K562 (cell line): ENCODE measurements at regions not wholly inside any gene's neighbourhood (a gene's known extent, or its start where the extent isn't known, plus 50 kb on each side); places are given as distances from the start of the nearest gene placed in this dataset.

Experiments used
- ARNT ChIP-seq, 2 experiments: fragments of 450-650 bp; IDR thresholded peaks; 2 replicates each; pipeline ENCODE4 v1.6.1; 2016; ENCODE audit warnings: mild to moderate bottlenecking in 1 of 2
- NCOA2 ChIP-seq, 2 experiments: fragments of 450-650 bp; IDR thresholded peaks; 2 replicates each; pipeline ENCODE4 v1.6.1; 2018; ENCODE audit warnings: mild to moderate bottlenecking in 2 of 2, moderate library complexity in 1 of 2; ENCODE audit not compliant: partially characterized antibody in 2 of 2
- NCOR1 ChIP-seq: fragments of 450-650 bp; IDR thresholded peaks from 2 replicates; pipeline ENCODE4 v1.6.1; 2016; ENCODE audit warnings: mild to moderate bottlenecking, moderate library complexity
- NFXL1 ChIP-seq: fragments of 450-650 bp; formaldehyde crosslinking; IDR thresholded peaks from 2 replicates; pipeline ENCODE4 v1.4.0; 2021; ENCODE audit warnings: mild to moderate bottlenecking
- PHB2 ChIP-seq: fragments of 450-650 bp; IDR thresholded peaks from 2 replicates; pipeline ENCODE4 v1.6.1; 2017; ENCODE audit warnings: low read depth
- SIRT6 ChIP-seq: IDR thresholded peaks from one replicate; pipeline ENCODE4 v1.6.1; 2012; ENCODE audit warnings: low read depth, mild to moderate bottlenecking, control low read depth, inconsistent platforms, low read length, moderate library complexity
- SMARCA4 ChIP-seq: fragments of 450-650 bp; IDR thresholded peaks from 2 replicates; pipeline ENCODE4 v1.6.1; 2016
- SMARCE1 ChIP-seq: fragments of 450-650 bp; IDR thresholded peaks from 2 replicates; pipeline ENCODE4 v1.7.1; 2016; ENCODE audit warnings: mild to moderate bottlenecking
- ZC3H8 ChIP-seq: fragments of 450-650 bp; IDR thresholded peaks from 2 replicates; pipeline ENCODE4 v1.6.1; 2017
- ZNF316 ChIP-seq: fragments of 450-650 bp; IDR thresholded peaks from 2 replicates; pipeline ENCODE4 v1.6.1; 2016
- TF ChIP-seq, protein P1 (sequence below), 2 experiments: fragments of 150-350 bp in 1 of 2; IDR thresholded peaks; 2 replicates each; pipeline ENCODE4 v1.6.1; 2012 to 2016; ENCODE audit warnings: low read depth in 2 of 2, low read length in 2 of 2, mild to moderate bottlenecking in 1 of 2, moderate library complexity in 1 of 2
- TF ChIP-seq, protein P2 (sequence below): fragments of 250-450 bp; sonication (Bioruptor Pico); IDR thresholded peaks from 2 replicates; pipeline ENCODE4 v1.4.0; 2020
- TF ChIP-seq, protein P3 (sequence below): sonication (generic); formaldehyde crosslinking; IDR thresholded peaks from 2 replicates; pipeline ENCODE4 v1.8.0; 2022; ENCODE audit warnings: missing genetic modification reagents, mild to moderate bottlenecking, borderline replicate concordance
- TF ChIP-seq, protein P4 (sequence below): sonication (generic); formaldehyde crosslinking; IDR thresholded peaks from 2 replicates; pipeline ENCODE4 v1.8.0; 2022; ENCODE audit warnings: mild to moderate bottlenecking, missing genetic modification reagents

DNA sequence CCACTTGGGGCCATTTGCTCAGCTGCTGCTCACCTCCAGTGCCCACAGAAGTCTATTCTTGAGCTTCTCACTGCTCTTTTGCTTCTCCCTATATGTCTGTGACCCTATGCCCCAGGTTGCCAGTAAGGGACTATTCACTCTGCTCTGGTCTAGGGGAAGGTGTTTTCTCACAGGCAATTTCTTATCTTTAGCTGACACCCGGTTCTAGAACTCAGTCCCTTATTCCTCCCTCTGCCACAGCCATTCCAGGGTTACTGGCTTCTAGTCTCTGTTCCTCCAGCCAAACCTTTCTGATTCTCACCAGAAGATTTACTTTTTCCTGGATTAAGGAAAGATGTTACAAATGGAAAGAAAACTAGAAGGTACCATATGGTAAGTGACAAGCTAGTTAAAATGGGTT, 574.0 kb downstream of the NTRK3 start (continued):
- TF ChIP-seq, protein P1, sequence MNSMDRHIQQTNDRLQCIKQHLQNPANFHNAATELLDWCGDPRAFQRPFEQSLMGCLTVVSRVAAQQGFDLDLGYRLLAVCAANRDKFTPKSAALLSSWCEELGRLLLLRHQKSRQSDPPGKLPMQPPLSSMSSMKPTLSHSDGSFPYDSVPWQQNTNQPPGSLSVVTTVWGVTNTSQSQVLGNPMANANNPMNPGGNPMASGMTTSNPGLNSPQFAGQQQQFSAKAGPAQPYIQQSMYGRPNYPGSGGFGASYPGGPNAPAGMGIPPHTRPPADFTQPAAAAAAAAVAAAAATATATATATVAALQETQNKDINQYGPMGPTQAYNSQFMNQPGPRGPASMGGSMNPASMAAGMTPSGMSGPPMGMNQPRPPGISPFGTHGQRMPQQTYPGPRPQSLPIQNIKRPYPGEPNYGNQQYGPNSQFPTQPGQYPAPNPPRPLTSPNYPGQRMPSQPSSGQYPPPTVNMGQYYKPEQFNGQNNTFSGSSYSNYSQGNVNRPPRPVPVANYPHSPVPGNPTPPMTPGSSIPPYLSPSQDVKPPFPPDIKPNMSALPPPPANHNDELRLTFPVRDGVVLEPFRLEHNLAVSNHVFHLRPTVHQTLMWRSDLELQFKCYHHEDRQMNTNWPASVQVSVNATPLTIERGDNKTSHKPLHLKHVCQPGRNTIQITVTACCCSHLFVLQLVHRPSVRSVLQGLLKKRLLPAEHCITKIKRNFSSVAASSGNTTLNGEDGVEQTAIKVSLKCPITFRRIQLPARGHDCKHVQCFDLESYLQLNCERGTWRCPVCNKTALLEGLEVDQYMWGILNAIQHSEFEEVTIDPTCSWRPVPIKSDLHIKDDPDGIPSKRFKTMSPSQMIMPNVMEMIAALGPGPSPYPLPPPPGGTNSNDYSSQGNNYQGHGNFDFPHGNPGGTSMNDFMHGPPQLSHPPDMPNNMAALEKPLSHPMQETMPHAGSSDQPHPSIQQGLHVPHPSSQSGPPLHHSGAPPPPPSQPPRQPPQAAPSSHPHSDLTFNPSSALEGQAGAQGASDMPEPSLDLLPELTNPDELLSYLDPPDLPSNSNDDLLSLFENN (IDR thresholded peaks at IDR 0.05; ENCODE audit: low read depth in 2 of 2, low read length in 2 of 2): 0 out of 4 replicates have a peak, but pooled peaks of 1 of the 2 experiments have one; percentile 26
- TF ChIP-seq SMARCE1 (peak; percentile 79), NFXL1 (CRISPR knock-in tag) (no peak), NCOA2 (IDR thresholded peaks at IDR 0.05; ENCODE audit: partially characterized antibody in 2 of 2) (peak in 1 of 2 experiments; percentile 91), PHB2 (no peak), SMARCA4 (peak; percentile 86), NCOR1 (peak; percentile 77), SIRT6 (no peak), ARNT (IDR thresholded peaks at IDR 0.05) (0 out of 4 replicates have a peak, but pooled peaks of 1 of the 2 experiments have one; percentile 49), ZC3H8 (no peak), ZNF316 (no peak)
- TF ChIP-seq, protein P2, sequence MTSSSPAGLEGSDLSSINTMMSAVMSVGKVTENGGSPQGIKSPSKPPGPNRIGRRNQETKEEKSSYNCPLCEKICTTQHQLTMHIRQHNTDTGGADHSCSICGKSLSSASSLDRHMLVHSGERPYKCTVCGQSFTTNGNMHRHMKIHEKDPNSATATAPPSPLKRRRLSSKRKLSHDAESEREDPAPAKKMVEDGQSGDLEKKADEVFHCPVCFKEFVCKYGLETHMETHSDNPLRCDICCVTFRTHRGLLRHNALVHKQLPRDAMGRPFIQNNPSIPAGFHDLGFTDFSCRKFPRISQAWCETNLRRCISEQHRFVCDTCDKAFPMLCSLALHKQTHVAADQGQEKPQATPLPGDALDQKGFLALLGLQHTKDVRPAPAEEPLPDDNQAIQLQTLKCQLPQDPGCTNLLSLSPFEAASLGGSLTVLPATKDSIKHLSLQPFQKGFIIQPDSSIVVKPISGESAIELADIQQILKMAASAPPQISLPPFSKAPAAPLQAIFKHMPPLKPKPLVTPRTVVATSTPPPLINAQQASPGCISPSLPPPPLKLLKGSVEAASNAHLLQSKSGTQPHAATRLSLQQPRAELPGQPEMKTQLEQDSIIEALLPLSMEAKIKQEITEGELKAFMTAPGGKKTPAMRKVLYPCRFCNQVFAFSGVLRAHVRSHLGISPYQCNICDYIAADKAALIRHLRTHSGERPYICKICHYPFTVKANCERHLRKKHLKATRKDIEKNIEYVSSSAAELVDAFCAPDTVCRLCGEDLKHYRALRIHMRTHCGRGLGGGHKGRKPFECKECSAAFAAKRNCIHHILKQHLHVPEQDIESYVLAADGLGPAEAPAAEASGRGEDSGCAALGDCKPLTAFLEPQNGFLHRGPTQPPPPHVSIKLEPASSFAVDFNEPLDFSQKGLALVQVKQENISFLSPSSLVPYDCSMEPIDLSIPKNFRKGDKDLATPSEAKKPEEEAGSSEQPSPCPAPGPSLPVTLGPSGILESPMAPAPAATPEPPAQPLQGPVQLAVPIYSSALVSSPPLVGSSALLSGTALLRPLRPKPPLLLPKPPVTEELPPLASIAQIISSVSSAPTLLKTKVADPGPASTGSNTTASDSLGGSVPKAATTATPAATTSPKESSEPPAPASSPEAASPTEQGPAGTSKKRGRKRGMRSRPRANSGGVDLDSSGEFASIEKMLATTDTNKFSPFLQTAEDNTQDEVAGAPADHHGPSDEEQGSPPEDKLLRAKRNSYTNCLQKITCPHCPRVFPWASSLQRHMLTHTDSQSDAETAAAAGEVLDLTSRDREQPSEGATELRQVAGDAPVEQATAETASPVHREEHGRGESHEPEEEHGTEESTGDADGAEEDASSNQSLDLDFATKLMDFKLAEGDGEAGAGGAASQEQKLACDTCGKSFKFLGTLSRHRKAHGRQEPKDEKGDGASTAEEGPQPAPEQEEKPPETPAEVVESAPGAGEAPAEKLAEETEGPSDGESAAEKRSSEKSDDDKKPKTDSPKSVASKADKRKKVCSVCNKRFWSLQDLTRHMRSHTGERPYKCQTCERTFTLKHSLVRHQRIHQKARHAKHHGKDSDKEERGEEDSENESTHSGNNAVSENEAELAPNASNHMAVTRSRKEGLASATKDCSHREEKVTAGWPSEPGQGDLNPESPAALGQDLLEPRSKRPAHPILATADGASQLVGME (CRISPR knock-in tag): no peak
- TF ChIP-seq, protein P3, sequence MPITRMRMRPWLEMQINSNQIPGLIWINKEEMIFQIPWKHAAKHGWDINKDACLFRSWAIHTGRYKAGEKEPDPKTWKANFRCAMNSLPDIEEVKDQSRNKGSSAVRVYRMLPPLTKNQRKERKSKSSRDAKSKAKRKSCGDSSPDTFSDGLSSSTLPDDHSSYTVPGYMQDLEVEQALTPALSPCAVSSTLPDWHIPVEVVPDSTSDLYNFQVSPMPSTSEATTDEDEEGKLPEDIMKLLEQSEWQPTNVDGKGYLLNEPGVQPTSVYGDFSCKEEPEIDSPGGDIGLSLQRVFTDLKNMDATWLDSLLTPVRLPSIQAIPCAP: no peak
- TF ChIP-seq, protein P4, sequence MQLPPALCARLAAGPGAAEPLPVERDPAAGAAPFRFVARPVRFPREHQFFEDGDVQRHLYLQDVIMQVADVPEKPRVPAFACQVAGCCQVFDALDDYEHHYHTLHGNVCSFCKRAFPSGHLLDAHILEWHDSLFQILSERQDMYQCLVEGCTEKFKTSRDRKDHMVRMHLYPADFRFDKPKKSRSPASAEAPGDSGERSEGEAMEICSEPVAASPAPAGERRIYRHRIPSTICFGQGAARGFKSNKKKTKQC (CRISPR knock-in tag): no peak
